Islet of Langerhans (tissue), 1 donor: ENCODE measurements at regions not wholly inside any gene's neighbourhood (a gene's known extent, or its start where the extent isn't known, plus 50 kb on each side); places are given as distances from the start of the nearest gene placed in this dataset.

Experiments used
- FAIRE-seq: peaks from one replicate; lab custom pipeline; 2011; peaks lifted over from hg19 to GRCh38; lab: Jason Lieb, UNC

GRCh38 chr16:66171578-66171977, 194.9 kb upstream of the CDH5 start:
- no peak for FAIRE-seq

DNA sequence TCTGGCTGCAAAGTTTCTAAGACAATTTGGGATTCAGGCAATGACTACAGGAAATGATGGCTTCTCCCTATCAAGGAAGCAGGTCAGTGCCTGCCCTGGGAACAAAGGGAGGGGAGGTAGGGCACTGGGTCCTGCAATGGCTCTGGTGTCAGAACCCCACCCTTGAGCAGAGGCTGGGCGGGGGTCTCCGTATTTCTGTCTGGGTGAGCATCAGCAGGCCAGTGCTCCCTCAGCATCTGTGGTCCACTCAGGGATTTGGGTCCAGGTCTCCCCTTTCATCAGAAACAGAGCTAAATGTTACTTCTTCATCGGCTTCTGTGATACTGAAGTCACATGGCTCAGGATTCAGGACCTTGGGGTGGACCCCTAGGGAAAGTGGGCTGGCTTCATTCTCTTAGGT, 195.5 kb upstream of the CDH5 start:
- FAIRE-seq = no peak

DNA sequence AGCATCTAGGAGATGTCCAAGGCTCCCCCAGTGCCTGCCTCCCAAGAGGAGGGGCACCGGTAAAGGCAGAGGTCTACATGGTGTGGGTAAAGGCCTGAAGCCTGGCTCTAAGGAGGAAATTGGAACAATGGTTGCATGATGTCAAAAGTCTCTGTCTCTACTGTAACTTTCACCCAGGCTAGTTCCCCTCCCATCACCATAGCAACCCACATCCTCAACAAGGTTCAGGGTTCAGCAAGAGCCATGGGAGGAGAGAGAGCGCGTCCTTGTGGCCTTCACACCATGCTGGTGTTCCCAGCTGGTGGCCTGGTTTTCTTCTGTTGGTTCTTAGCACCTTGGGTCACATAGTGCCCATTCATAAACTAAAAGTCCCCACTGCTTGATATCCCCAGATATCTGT, 196.7 kb upstream of the CDH5 start:
- no peak for FAIRE-seq

- FAIRE-seq = no peak
Measured at GRCh38 chr16:66168777-66169176, 197.7 kb upstream of the CDH5 start.

DNA sequence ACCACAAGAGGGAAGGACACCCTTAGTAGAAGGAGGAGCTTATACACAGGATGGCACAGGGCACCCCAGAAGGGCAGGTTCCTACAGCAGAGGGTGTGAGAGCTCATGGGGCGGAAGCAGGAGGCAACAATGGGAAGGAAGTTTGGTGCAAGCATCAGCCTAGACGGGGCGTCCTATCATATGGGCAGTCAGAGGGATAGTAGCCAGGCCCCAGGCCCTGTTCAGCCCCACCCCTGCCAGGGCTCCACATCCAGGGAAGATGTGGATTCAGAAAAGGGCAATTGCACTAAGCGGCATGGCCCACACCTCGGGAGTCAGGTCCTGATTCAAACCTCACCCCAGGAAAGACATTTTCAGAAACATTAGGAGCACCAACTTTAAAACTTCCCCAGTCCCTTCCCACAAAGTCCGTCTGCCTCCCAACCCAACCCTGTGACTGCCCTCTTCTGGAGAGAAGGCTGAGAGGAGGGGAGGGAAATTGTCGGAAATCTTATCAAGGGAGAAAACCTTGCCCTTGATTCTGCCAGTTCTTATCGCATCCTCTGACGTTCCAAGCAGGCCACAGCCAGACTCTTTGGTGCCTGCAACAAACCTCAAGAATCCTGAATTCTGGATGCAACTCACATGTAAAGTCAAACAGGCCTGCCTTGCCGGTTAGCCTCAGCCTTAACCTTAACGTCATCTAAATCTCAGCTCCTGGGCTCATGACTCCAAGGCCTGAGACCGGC, 198.8 kb upstream of the CDH5 start:
- FAIRE-seq = no peak

DNA sequence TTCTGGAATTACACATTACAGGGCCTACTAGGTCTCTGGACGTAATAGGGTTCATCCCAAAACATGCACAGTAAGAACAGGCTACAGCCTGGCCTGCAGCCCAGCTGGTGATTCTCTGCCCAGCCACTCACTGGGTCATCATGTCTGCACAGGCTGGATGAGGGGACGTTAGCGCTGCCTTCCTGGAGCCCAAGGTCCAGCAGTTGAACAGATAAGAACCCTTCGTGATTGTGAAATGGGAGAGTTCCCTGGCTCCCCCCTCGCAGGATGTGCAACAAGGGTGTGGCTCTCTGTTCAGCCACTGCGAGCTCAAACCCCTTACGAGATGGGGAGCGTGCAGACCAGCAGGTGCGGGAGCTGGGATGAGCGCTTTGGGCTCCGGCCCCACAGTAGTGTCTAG, 200.0 kb upstream of the CDH5 start:
- no peak for FAIRE-seq

DNA sequence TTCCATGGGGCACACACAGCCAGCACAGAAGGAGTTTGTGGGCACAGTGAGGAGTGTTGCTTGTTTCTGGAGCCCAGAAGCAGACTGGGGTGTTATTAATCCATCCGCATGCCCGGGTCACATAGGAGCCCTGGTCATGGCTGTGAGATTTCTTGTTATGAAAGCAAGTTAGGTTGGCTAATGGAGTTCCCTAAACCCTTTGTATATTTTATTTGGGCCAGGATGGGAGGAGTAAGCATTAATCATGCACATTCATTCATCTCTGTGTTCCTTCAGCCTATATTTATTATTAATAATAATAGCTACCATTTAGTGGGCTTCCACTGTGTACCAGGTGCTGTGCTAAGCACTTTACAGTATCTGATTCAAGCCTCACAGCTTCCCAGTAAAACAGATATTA, 200.6 kb upstream of the CDH5 start:
- no peak for FAIRE-seq

DNA sequence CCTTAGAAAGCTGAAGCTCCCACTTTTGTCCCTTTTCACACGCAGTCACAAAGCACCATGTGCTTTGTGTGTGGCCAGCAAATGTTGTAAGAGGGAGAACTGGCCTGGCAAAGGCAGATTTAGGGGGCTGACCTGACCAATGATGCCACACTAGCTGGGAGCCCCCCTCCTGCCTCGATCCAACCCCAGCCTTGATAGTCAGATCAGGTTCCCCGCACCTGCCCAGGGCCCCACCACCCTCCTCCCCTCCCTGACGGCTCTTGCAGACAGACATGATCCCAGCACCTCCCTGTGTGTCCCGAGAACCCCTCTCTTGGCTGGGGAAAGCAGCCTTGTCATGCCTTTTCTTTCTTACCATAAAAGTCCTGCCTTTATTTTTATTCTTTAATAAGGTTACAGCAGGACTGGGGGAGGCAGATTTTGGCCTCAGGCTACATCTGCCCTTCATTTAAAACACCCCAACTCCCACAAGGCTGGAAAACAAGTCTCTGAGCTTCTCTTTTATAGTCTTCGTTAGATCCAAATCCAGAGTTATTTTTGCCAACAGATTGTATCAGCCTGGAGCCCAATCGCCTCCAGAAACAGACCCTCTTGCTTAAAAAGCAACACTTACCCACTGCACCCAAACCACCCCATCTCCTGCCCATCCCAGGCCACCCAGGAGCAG, 201.8 kb upstream of the CDH5 start:
- no peak for FAIRE-seq

DNA sequence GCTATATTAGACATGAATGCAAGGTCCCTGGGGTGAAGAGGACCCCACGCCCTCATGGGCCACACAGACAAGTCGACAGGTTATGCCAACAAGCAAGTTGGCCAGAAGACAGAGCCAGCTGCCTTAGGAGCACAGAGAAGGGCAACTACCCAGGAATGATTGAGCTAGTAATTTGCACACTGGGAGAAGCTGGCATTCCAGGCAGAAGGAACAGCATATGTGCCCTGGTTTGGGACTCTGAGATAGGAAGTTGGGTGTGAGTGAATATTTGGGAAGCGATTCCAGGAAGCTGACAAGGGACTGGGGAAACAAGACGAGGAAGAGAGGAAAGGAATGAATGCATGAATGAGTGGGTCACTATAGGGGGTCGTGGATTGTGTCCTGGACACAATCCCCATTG, 203.7 kb upstream of the CDH5 start:
- no peak for FAIRE-seq

DNA sequence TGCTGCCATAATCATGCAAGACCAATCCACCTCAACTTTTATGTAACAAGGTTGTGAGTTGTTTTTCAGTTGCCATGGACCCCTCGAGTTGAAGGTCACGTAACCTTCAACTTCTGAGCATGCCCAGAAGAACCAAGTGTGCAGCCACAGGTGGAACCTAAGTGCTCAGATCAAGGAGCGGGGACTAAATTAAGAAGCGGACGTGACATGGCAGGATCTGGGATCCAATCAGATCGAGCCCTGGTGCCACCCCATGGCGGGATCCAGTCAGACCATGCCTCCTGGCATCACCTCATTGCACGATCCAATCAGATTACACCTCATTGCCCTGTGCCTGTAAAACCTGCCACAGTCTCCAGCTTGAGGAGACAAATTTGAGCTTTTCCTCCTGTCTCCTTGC, 204.5 kb upstream of the CDH5 start:
- no peak for FAIRE-seq

DNA sequence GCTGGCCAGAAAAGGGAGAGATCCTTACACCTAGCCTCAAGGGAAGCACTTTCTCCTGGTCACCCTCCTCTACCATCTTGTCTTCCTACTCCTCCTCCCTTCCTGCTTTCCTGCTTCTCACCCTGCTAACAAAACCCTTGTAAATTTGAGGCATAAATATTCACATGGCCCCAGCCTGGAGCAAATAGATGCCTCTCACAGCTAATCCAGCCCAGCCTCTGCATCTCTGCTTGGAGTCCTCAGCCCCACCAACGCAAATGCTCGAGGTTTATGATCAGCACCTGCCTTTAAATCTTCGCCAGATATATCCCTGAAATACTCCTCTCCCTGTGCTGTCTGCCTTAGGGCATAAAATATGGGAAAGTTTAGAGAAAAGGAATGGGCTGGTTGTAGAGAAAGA, 205.2 kb upstream of the CDH5 start:
- no peak for FAIRE-seq

DNA sequence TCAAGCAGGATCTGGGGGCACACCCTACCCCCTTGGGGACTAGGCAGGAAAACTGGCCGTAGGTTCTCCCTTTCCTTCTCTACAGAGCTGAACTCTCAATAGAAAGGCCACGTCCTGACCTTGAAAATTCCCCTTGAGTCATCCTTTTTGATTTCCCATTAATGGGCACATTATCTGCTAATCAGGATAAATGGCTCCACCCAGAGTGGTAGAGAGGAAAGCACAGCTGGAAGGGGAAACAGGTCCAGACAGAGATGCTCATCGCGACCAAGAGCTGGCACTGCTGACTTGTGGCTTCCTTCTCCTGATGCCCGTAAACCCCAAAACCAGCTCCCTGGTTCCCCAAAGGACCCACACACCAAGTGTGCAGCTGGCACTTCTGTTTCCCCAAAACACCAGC, 206.5 kb upstream of the CDH5 start:
- no peak for FAIRE-seq

- FAIRE-seq = no peak
Measured at GRCh38 chr16:66156538-66156937, 210.0 kb upstream of the CDH5 start.

DNA sequence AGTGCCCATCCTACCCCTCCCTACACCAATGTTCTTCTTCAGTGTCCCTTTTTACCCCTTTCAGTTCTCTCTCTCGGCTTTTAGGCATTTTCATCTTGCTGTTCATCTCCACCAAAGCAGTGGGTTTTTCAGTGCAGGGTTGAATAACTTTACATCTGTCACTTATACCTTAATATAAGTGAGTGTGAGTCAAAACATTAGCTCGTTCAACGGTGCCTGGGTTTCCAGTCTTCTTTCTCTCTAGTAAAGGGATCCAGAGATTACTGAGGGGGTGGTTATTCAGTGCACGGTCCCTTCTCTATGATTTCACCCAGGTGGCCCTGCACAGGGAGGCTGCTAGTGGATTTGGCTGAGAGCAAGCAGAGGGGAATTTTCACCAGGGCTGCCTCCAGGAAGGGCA, 210.6 kb upstream of the CDH5 start:
- FAIRE-seq = no peak

- no peak for FAIRE-seq
Measured at GRCh38 chr16:66154801-66155200, 211.7 kb upstream of the CDH5 start.

- no peak for FAIRE-seq
Measured at GRCh38 chr16:66152823-66153393, 213.6 kb upstream of the CDH5 start.

DNA sequence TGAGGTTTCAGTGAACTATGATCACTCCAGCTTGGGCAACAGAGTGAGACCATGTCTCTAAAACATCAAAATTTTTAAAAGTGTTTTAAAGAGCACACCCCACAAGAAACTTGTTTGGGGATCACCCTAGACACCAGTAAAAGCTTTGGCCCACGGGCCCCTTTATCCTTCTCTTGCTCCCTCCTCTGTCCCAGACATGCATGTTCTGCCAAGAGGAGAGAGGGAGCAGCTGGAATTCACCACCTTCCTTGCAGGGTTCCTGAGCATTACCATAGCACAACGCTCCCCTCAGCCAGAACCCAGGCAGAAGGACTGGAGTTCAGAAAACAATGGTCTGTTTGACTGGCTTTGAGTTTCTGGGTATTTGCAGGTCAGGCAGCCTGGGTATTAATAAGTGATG, 214.3 kb upstream of the CDH5 start:
- no peak for FAIRE-seq

DNA sequence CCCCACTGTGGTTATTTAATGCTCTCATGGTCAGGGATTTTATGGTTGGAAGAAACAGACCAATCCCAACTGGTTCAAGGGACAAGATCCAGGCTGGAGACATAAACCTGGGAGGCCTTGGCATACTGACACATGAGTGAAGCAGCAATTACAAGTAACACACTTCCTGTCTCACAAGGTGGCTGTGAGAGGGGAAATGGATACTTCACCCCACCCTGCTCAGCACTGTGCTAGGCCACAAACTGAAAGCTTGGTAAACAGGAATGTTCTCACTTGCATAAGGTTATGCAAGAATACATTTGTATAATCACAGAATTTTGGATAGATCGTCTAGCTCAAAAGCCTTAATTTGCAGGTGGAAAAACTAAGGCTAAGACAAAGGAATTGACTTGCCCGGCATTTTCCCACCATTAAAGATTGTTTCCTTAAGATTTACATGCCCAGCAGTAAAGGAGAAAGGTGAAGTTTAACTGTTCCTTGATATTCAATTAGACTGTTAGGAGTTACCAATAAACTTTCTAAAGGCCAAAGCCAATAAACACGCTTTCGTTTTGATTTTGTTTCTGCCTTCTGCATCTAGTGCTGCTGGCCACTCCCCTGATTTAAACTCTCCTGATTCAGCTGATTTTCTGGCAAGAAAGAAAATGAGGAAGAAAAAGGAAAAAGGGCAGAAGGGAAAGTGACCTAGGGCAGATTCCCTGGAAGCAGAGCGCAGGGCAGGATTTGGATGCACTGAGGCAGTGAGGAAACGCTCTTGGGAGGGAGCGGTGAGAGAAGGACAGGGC, 215.6 kb upstream of the CDH5 start:
- no peak for FAIRE-seq

GRCh38 chr16:66147291-66147690, 219.2 kb upstream of the CDH5 start:
- no peak for FAIRE-seq

- FAIRE-seq = no peak
Measured at GRCh38 chr16:66146798-66147197, 219.7 kb upstream of the CDH5 start.

- FAIRE-seq = no peak
Measured at GRCh38 chr16:66144641-66145040, 221.8 kb upstream of the CDH5 start.

DNA sequence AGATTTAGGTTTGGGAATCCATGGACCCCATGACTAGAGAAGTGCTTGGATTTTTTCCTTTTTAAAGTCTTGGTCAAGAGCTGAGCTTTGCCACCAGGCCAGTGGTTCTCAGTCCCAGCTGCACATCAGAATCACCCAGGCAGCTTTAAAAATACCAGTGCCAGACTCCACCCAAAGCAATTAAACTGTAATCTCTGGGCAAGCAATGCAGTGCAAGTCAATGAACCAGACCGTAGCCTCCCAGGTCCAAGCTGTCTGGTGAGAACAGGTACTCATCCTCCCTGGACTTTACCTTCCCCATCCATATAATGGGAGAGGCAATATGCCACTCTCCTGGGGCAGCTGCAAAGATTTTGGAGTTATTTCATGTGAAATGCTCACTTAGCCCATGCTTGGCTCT, 223.1 kb upstream of the CDH5 start:
- no peak for FAIRE-seq

GRCh38 chr16:66141885-66142284, 224.6 kb upstream of the CDH5 start:
- FAIRE-seq = no peak
